GM19025 (cell line): ENCODE measurements at regions not wholly inside any gene's neighbourhood (a gene's known extent, or its start where the extent isn't known, plus 50 kb on each side); places are given as distances from the start of the nearest gene placed in this dataset.
"Not testable (repeated sequence)": the region's sequence is repeated elsewhere in the genome, so short reads cannot be mapped to it uniquely, and the experiment has no call there.

Experiments used
- ATAC-seq: cut with Tn5 transposase; IDR thresholded peaks from one replicate; pipeline ENCODE4 v1.9.1; 2021; ENCODE audit warnings: mild to moderate bottlenecking, low read depth, moderate library complexity; ENCODE audit not compliant: unreplicated experiment

DNA sequence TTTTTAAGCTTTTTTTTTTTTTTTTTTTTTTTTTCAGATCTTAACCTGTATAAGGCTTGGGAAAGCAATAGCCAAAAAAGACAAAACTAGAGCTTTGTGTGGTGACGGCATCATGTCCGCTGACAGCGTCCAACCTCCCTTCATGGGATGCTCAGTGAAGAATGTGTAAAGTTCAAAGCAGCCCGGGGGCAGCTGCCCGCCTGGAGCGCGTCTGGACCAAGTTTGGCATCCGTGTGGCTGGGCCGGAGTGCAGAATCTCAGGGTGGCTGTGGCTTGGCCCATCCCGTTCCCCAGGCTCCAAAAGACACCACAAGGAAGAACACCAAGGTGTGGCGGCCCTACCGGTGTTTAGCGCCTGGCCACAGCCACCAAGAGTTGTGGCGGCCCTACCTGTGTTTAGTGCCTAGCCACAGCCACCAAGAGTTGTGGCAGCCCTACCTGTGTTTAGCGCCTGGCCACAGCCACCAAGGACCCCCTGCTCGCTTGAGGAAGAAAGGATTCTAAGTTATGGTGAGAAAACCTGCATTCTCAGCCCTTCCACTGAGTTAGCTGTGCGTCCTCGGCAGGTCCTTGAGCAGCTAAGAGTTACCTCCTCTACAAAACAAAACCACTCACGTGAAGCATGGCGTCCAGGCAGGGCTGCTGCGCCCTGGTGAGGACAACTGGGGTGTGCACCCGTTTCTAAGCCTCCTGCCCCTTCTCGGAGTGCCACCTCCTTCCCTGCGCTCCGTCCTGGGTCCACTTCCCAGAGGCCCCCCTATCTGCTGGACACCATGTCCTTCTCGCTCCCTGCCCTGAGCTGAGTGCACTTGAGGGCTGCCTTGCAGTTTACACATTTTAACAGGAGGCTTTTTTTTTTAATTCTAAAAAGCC, 103.6 kb upstream of the SALL3 start:
- ATAC-seq: no peak

DNA sequence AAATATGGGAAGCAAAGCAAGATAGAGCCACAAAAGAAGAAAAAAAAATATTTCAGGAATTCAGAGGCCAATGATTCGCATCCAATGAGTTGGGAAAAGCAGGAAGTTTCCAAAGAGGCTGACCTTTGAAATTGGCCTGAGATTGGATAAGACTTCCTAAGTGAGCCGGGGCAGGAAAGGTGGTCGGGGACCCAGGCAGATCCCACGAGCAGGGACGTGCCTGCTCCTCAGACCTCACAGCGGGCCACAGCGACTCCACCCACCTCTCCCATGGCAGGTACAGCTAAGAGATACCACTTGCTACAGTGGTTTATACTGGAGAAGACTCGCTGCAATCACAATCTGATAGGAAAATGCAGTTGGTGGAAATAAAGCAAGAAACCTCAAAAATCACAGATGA, 102.8 kb upstream of the SALL3 start:
- ATAC-seq: no peak

- ATAC-seq: no peak
Measured at GRCh38 chr18:78878335-78878734, 101.3 kb upstream of the SALL3 start.

- not testable (repeated sequence) for ATAC-seq
Measured at GRCh38 chr18:78879072-78879883, 100.3 kb upstream of the SALL3 start.

DNA sequence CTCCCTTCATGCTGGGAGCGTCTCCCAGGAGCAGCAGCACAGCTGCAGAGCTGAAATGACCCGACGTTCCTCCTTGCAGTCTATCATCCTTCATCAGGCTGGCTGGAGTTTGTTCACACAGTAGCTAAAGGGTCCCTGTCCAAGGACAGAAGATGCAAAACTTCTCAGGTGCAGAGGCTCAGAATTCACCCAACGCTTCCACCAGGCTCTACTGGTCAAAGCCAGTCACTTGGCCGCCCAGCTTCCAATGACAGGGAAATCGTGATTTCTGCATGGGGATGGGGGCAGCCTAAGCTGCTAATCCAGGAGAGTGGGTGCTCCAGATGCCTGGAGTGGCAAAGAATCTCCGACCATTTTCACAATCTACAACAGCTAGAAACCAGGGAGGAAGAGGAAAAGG, 97.0 kb upstream of the SALL3 start:
- ATAC-seq: no peak

GRCh38 chr18:78883501-78883900, 96.1 kb upstream of the SALL3 start:
- no peak for ATAC-seq

DNA sequence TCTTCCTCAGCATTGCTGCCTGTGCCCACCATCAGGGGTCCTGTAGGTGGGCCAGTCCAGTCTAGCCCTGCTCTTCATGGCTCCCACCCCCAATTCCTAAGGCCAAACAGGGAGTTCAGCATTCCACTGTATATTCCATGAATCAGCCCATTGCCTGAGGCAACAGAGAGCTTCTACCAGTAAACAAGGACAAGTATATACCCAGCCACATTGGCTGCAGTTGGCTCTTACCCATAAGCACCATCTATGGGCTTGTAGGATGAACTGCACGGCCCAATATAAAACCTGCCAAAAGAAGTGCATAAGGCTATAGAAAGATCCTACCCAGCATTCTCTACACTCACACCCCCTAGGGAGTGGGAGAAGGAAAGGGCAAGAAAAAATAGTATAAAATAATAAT, 95.1 kb upstream of the SALL3 start:
- ATAC-seq: no peak

GRCh38 chr18:78889250-78889649, 90.4 kb upstream of the SALL3 start:
- no peak for ATAC-seq

GRCh38 chr18:78890388-78890787, 89.2 kb upstream of the SALL3 start:
- ATAC-seq: no peak

DNA sequence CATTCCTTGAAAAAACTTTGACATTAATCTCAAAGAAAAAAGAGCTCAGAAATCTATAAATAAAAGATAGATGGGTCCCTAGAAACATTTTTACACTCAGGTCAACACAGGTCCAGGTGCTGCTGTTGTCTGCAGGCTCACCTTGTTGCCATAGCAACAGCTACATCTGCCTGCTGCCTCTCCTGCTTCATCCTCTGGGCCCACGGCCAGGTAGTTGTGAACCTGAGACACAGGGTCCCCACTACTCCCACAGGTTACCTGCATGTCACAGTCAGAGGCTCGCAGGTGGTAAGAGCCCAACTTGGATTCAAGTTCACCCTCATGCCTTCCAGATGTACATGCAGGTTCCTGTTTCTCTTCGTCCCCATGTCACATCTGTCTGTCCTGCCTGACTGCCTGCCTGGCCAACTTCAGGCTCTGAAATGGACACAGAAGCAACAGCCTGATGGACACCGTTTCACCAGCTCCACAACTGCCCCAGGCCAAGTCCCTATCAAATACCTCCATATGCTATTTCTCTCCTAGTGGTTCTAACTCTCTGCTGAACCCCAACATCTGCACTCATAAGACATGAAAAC, 88.3 kb upstream of the SALL3 start:
- ATAC-seq: no peak

DNA sequence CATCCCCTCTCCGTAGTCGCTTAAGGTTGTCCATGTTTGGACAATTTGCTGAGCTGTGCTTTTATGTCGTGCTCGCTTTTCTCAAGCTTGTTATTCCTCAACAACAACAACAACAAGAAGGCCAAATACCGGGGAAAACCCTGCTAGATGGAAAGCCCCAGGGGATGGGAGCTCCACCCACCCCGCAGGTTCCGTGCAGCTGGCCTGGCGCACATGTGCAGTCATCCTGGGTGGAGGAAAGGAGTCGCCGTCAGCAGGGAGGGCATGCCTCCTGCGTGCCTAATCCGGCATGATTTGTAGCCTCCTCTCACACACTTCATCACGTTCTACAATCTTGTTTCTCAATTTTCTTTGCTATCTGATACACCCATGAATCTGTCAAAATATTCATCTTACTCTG, 87.4 kb upstream of the SALL3 start:
- ATAC-seq: no peak

- ATAC-seq: no peak
Measured at GRCh38 chr18:78892721-78893120, 86.9 kb upstream of the SALL3 start.

DNA sequence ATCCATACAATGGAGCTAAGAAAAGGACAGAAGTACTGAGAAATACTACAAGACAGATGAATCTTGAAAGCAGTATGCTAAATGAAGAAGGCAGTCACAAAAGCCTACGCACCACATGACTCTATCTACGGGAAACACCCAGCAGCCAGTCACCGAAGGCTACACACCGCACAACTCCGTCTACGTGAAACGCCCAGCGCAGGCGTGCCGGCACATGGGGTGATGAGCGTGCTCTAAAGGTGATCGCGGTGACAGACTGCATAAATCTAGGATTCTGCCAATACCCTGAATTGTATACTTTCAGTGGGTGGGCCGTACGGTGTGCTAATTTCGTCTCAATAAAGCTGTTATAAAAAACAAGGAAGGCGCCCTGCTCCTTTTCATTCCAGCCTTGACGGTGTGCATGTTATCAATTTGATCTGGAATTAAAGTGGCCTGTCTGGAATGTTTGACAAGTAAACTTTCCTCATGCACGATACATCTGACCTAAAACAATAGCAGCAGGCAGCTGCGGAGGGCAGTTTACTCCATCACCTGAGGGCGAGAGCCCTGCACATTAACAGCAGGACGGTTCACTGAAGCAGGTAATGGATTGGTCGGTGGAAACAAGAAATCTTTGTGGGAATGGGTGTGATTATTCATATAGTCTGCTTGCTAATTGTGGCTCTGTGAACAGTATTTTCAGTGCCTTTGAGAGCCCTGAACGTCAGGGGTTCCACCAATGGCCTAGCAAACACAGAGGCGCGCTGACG, 86.2 kb upstream of the SALL3 start:
- ATAC-seq: no peak

GRCh38 chr18:78894033-78894305, 85.6 kb upstream of the SALL3 start:
- ATAC-seq: no peak

GRCh38 chr18:78895207-78896001, 84.2 kb upstream of the SALL3 start:
- ATAC-seq: no peak

DNA sequence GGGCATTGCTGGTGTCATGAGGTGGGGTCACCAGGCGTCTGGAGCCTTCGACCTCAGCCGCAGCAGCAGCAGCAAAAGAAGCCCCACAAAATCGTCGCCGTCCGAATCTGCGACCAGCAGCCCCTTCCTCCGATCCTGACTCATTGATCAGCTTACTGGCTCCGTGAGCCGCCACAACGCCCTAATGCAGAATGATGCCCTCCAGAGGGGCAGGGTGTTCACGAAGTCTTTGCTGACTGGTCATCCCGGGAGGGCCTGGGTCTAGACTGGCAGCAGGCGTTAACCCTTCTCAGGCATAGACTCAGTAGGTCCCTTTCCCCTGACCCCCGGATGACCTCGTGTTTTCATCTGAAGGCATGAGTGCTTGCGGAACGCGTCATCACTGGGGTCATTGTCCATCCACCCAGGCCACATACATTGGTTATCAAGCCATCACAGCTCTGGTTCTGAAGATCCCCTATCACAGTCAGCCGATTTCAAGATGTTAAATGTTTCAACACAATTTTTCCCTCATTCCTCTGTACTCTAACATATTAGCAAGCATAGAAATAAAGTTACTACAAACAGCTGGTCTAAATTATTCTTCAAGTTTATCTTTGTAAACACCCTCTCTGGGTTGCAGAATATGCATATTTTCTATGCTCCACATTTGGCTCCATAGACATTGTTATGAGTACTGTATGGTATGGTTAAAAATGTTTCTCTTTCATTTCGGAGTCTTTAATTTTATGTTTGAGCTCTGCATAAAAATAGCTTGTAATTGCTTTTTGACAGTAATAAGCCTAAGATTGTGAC, 83.3 kb upstream of the SALL3 start:
- ATAC-seq: no peak

DNA sequence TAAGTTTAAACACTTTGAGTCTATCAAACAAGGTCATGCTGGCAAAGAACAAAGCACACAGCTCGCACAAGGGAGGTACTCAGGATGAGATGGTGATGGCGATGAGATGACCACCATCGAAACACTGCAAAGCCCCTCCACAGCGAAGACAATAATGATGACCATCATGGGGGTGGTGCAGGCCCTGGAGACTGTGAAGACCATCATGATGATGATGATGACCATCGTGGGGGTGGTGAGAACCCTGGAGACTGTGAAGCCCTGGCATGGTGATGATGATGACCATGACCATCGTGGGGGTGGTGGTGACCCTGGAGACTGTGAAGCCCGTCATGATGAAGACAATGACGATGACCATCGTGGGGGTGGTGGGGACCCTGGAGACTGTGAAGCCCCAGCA, 81.6 kb upstream of the SALL3 start:
- no peak for ATAC-seq

DNA sequence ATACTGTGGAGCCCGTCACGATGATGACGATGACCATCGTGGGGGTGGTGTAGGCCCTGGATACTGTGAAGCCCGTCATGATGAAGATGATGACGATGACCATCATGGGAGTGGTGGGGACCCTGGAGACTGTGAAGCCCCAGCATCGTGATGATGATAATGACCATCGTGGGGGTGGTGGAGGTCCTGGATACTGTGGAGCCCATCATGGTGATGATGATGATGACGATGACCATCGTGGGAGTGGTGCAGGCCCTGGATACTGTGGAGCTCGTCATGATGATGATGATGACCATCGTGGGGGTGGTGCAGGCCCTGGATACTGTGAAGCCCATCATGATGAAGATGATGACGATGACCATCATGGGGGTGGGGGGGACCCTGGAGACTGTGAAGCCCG, 81.0 kb upstream of the SALL3 start:
- no peak for ATAC-seq

GRCh38 chr18:78899241-78899640, 80.4 kb upstream of the SALL3 start:
- ATAC-seq: no peak
